RWPE1 (cell line): ENCODE measurements at regions not wholly inside any gene's neighbourhood (a gene's known extent, or its start where the extent isn't known, plus 50 kb on each side); places are given as distances from the start of the nearest gene placed in this dataset.

Experiments used
- CTCF ChIA-PET: fragments of 350-600 bp; sonication (Branson Sonifier 250); formaldehyde crosslinking; extraction: SDS; loops from one replicate; lab custom pipeline; 2021; lab: Yijun Ruan, JAX
- POLR2A ChIA-PET: fragments of 400-600 bp; formaldehyde crosslinking; extraction: SDS; loops from one replicate; lab custom pipeline; 2020; ENCODE audit warnings: antibody characterized with exemption; ENCODE audit not compliant: low non-redundant PET; lab: Yijun Ruan, JAX
- DNase-seq: peaks from one replicate; pipeline ENCODE4 v3.0.0; 2012; ENCODE audit warnings: low spot score
- H3K27ac ChIP-seq: fragments of 450-650 bp; 2 replicates; pipeline ENCODE4 v1.5.1; 2017
- CTCF ChIP-seq: fragments of 450-650 bp; conservative IDR thresholded peaks from 2 replicates; pipeline ENCODE4 v1.5.1; 2017; ENCODE audit warnings: low read depth, mild to moderate bottlenecking

- no peak for TF ChIP-seq CTCF
- H3K27ac ChIP-seq = peak overlapping the region; percentile 74
- ChIA-PET POLR2A (no interaction called here), CTCF (interaction anchor here (0.6 to 1.2 kb wide), 5 partner anchors 10 to 491 kb away, joined by 3 to 4 read pairs (median 3); no protein-coding TSS in a partner anchor)
- no peak for DNase-seq
These were observed 51.5 kb upstream of the TRIM2 start for GRCh38 chr4:153152501-153153338.

GRCh38 chr4:153153339-153153871, 50.8 kb upstream of the TRIM2 start:
- CTCF ChIA-PET = interaction anchor here (0.6 to 1.2 kb wide), 3 partner anchors 10 to 142 kb away, joined by 3 to 4 read pairs (median 4); no protein-coding TSS in a partner anchor
- DNase-seq = no peak
- TF ChIP-seq CTCF = no peak
- H3K27ac ChIP-seq = peak overlapping the region; percentile 74
- POLR2A ChIA-PET = no interaction called here

- CTCF ChIA-PET = interaction anchor here (0.6 kb wide), 1 partner anchor 125 kb away, joined by 3 read pairs; no protein-coding TSS in a partner anchor
- POLR2A ChIA-PET = no interaction called here
- no peak for TF ChIP-seq CTCF
- peak; percentile 24 for DNase-seq
- peak overlapping the region; percentile 74 for H3K27ac ChIP-seq
These were observed 50.0 kb upstream of the TRIM2 start for GRCh38 chr4:153154007-153154975.
